ENCODE measurements at regions not wholly inside any gene's neighbourhood (a gene's known extent, or its start where the extent isn't known, plus 50 kb on each side); places are given as distances from the start of the nearest gene placed in this dataset.

GRCh38 chr6:14807971-14808370 is 437.9 kb upstream of the JARID2 start:
- no peak for DNase-seq (ENCODE audit: low read depth in 2 of 2)
- no peak for TF ChIP-seq CTCF (IDR thresholded peaks at IDR 0.05; ENCODE audit: low read depth, low read length)
- H3K4me3 ChIP-seq (replicated peaks in 1 of 2; ENCODE audit: low read depth in 2 of 2, low read length in 2 of 2), result no peak overlapping the region

- no peak for DNase-seq (ENCODE audit: low read depth in 2 of 2)
- no peak overlapping the region for H3K4me3 ChIP-seq (replicated peaks in 1 of 2; ENCODE audit: low read depth in 2 of 2, low read length in 2 of 2)
- TF ChIP-seq CTCF (IDR thresholded peaks at IDR 0.05; ENCODE audit: low read depth, low read length), result no peak
Measured at GRCh38 chr6:14810021-14810420, 435.8 kb upstream of the JARID2 start.

- TF ChIP-seq CTCF (IDR thresholded peaks at IDR 0.05; ENCODE audit: low read depth, low read length), result no peak
- peak; percentile 78 to 83 for DNase-seq (ENCODE audit: low read depth in 2 of 2)
- H3K4me3 ChIP-seq (replicated peaks in 1 of 2; ENCODE audit: low read depth in 2 of 2, low read length in 2 of 2), result no peak overlapping the region
Measured at GRCh38 chr6:14811775-14812428, 434.0 kb upstream of the JARID2 start.

- no peak for TF ChIP-seq CTCF (IDR thresholded peaks at IDR 0.05; ENCODE audit: low read depth, low read length)
- no peak for DNase-seq (ENCODE audit: low read depth in 2 of 2)
- no peak overlapping the region for H3K4me3 ChIP-seq (replicated peaks in 1 of 2; ENCODE audit: low read depth in 2 of 2, low read length in 2 of 2)
Measured at GRCh38 chr6:14814016-14814415, 431.9 kb upstream of the JARID2 start.

GRCh38 chr6:14816116-14816859 is 429.6 kb upstream of the JARID2 start:
- DNase-seq (ENCODE audit: low read depth in 2 of 2), result peak in 1 of 2 donors; percentile 72
- TF ChIP-seq CTCF (IDR thresholded peaks at IDR 0.05; ENCODE audit: low read depth, low read length), result no peak
- no peak overlapping the region for H3K4me3 ChIP-seq (replicated peaks in 1 of 2; ENCODE audit: low read depth in 2 of 2, low read length in 2 of 2)

GRCh38 chr6:14817074-14817473 is 428.8 kb upstream of the JARID2 start:
- H3K4me3 ChIP-seq (replicated peaks in 1 of 2; ENCODE audit: low read depth in 2 of 2, low read length in 2 of 2), result no peak overlapping the region
- TF ChIP-seq CTCF (IDR thresholded peaks at IDR 0.05; ENCODE audit: low read depth, low read length), result no peak
- no peak for DNase-seq (ENCODE audit: low read depth in 2 of 2)
